Cardiac septum (tissue), 1 donor: ENCODE measurements at regions not wholly inside any gene's neighbourhood (a gene's known extent, or its start where the extent isn't known, plus 50 kb on each side); places are given as distances from the start of the nearest gene placed in this dataset.
"Not testable (repeated sequence)": the region's sequence is repeated elsewhere in the genome, so short reads cannot be mapped to it uniquely, and the experiment has no call there.

Experiments used
- DNase-seq: peaks from one replicate; pipeline ENCODE4 v3.0.0-alpha.2; 2020; ENCODE audit warnings: low spot score
- intact Hi-C: fragments of 100-400 bp; cut with DNase I; formaldehyde crosslinking; loops from one replicate; pipeline ENCODE4 v1.14.0; 2022
- donor health status: DM: no; HTN: no; CAD: no.

DNA sequence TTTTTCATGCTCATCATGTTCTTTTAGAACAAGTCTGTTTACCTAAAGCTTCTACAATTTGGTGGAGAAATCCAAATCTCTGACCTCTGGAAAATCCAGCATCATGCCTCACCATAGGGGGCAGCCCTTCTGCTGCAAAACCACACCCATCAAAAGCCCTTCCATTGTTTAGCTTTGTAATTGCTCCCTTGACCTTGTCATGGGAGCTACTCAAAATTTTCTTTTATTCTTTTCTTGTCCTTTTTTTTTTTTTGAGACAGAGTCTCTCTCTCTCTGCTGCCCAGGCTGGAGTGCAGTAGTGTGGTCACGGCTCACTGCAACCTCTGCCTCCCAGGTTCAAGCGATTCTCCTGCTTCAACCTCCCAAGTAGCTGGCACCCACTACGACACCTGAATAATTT, 234.4 kb downstream of the NEBL start:
- DNase-seq: no peak
- intact Hi-C loops: no loop called here

DNA sequence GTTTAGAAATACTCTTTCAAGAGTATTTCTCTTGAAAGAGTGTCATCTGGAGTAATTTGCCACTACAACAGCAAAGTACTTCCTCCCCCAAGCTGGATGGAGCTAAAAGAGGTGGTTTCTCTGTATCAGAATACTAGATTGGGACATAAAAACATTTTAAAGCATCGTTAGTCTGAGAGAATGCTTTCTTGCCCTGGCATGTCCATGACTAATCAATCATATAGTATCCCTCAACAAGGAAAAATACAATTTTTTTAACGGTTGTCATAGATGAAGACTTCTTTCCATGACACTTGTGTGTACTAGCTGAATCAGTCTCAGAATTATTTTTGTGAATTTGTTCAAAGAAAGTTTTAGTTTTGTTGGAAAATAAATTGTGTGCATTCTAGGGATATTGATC, 237.9 kb downstream of the NEBL start:
- DNase-seq: no peak
- intact Hi-C loops: no loop called here

DNA sequence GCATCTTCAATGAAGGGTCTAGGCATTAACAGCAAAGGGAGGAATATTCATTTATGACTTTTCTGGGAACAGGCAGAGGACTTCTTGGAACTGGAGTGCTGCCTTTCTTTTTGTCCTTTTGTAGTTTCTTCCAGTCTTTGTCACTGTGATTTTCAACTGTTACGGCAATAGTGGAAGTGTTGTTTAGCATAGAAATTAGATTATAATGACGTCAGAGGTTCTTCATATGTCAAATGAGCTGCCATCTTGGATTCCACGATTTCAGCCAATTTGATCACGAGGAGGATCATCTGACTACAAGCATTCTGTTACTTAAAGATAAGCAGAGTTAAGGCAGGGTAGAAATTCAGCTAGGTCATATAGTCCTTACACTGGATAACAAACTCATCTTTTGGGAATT, 239.0 kb downstream of the NEBL start:
- intact Hi-C loops: no loop called here
- DNase-seq: no peak

DNA sequence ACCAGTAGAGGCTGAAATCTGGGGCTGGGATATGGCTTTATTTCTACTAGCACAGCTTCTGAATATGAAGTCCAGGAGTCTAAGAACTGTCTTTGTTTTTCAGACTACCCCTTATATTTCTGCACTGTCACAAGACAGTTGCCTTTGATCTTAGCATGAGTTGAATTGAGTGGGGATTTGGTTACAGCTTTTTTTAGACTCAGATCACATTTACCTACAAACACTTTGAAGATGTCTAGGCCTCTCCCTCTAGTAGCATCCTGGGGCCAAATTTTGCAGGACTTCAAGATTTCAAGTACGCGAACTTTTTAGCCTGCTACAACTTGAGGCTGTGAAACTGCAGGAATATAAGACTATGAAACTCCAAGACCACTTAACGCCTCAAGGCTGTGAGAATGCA, 240.2 kb downstream of the NEBL start:
- intact Hi-C loops: no loop called here
- DNase-seq: no peak

DNA sequence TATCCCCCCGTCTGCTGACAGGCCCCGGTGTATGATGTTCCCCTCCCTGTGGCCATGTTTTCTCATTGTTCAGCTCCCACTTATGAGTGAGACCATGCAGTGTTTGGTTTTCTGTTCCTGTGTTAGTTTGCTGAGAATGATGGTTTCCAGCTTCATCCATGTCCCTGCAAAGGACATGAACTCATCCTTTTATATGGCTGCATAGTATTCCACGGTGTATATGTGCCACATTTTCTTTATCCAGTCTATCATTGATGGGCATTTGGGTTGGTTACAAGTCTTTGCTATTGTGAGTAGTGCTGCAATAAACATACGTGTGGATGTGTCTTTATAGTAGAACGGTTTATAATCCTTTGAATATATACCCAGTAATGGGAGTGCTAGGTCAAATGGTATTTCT, 244.7 kb downstream of the NEBL start:
- intact Hi-C loops, DNase-seq: not testable (repeated sequence)

DNA sequence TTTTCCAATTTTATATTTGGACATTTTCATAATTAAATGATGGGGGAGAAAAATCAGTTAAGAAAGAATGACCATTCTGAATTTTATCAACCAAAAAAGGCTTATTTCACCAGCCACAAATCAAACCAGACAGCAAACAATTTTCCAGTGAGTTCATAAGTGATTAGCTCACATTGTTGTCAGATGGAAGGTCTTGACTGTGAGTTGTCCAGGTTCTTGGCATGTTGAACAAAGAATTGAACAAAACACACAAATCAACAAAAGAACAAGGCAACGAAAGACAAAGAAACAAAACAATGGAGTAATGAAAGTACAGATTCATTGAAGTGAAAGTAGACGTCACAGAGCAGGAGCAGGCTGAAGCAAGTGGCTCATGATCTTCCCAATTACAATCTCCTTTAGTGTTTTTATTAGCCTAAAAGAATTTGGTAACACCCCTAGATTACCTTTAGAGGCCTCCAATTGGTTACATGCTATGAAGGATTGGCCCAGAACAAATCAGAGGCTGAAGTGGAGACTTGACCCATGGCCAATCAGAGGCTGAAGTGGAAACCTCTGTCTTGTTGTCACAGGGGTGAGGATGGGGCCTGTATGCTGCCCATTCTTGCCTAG, 248.7 kb downstream of the NEBL start:
- intact Hi-C loops: no loop called here
- no peak for DNase-seq

DNA sequence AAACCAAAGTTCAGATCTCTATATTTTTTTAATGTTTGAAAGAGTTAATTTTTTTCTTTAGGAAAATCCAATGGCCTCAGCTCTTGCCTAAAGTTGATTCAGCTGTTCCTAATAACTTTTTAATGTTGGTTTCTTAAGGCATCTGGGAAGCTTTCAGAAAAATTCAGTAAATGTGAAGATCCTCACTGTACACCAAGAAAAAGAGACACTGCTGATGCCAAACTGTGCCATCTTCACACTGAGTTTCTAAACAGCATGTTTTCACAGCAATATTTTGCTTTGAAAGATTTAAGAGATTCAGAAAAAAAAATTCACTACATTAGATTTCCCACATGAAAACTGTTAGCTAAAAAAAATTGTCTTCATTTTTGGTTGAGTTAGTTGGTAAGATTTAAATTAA, 249.4 kb downstream of the NEBL start:
- intact Hi-C loops: no loop called here
- DNase-seq: no peak

DNA sequence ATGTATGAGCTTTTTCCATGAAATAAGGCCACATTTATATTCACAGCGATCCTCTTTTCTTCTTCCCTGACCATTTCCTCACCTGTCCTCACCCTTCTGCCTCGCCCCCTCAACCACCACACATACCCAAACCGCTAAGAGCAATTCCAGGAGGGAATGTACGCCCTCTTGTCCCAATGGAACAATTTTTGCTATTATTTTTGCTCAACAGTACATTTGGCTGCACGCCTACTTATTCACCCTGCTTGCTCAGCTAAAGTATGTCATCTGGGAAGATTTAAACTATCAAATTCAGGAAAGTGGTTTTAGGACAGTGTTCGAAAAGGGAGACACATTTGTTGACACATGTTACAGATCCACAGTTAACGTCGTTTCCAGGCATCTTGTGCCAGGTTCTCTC, 252.7 kb downstream of the NEBL start:
- intact Hi-C loops: no loop called here
- DNase-seq: no peak

DNA sequence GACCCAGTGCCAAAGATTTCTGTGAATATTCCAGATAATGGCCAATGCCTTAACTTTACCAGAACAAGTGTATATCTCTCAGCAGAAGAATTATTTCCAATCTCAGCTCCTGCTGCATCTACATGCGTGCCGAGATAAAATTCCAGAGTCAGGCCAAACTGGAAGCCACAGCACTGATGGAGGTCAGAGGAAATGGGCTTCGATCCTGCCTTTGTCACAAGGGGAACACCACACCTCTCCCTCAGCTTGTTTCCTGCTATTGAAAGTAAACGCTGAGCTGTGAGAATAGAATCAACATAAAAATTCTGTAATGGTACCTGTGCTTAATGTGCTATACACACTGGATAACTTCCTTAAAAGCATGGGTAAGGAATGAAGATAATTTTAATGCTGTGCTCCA, 255.5 kb downstream of the NEBL start:
- intact Hi-C loops: no loop called here

DNA sequence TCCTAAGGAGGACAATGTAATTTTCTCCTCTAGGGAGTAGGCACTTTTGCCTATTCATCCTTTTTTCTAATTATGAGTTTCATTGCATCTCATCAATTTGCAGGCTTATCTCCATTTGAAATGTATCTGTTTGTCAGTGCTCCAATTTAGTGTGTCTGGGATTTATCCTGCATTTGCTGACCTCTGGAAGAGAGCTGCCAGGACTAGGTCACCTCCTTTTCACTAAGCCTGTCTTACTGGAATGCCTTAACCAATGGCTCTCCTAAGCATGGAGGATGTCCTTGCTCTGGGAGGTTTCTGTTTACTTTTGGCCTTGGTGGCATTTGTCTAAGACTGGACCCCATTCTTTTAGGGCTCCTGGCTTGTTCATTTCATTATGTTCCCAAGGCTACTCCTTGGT, 261.5 kb downstream of the NEBL start:
- no peak for DNase-seq
- intact Hi-C loops: no loop called here

More for the DNA sequence above, 255.5 kb downstream of the NEBL start:
- no peak for DNase-seq

DNA sequence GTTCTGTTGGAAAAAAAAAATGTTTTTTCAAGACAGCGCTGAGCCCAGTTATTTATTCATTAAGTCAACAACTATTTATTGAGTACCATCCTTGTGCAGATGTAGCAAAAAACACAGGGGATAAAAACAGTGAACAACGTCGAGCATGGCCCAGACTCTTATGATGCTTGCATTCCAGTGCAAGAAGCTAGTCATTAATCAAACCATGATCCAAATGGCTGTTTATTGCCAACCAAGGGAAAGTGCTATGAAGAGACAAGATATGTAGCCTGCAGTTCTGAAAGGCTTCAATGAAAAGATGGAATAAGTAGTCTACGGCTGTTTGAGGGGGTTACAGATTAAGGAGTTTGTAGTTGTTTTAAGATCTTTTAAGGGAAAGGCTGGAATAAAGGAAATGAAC, 262.3 kb downstream of the NEBL start:
- no peak for DNase-seq
- intact Hi-C loops: no loop called here

DNA sequence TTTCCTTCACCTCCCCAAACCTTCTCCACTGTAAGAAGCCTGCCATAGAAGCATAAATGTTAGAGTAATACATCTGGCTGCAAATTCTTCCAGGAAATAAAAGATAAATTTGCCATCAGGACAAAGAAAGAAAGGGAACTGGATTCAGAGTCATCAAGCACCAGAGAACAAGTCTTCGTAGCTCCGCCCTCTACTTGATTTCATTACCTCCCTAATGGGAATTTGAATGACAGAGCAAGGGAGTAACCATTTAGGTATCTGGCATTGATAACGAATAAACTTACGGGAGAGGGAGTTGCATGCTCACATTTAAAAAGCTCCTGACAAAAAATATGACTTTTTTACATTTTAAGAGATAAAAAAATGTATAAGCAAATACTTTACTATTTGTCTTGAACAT, 263.4 kb downstream of the NEBL start:
- no peak for DNase-seq
- intact Hi-C loops: no loop called here

DNA sequence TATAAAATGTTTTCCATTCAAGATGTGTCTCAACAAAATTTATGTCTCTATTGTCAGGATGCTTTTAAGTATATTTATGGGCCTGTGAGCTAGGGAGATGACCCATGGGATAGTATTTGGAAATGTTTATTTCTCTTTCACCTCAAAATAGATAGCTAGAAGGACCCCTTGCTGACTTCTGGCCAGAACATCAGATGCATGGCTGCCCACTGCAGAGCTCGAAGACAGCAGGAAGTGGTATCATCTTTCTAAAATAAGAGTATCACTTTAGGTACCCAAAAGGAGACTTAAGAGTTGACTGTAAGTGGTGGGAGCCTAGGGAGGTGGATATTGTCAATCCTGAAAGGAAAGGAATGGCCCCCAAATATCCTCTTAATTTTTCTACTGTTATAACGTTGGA, 264.4 kb downstream of the NEBL start:
- no peak for DNase-seq
- intact Hi-C loops: no loop called here

DNA sequence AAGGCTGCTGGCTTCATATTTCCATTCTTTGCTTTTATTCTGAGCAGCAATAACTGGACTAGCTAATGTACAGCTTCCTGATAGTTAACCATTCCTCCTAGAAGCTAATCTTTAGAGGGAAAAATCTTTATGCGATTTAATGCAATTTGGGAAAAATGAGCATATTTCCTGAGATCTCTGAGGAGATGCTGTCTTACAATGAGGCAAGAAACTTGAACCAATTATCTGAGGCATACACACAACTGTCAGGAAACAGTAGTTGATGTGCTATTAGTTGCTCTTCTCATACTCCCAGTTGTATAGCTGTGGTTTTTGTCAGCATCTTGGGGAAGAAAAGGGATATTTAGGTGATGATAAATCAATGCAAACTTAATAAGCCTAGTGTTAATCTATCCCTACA, 265.9 kb downstream of the NEBL start:
- intact Hi-C loops: no loop called here
- no peak for DNase-seq

DNA sequence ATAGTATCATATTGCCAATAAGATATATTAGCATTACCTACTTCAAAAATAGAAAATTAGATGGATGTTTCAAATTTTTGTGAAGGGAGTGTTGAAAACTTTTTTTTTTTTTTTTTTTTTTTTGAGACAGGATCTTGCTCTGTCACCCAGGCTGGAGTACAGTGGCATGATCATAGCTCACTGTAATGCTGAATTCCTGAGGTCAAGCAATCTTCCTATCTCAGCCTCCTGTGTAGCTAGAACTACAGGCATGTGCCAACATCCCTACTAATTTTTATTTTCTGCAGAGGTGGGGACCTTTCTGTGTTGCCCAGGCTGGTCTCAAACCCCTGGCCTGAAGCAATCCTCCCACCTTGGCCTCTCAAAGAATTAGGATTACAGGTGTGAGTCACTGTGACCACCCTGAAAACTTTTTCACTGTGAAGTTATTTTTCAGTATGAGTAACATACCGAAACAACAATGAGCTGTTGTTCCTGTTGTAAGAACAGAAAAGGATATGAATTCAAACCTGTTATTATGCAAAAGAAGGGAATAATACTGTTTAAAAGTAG, 266.9 kb downstream of the NEBL start:
- no peak for DNase-seq
- intact Hi-C loops: no loop called here

DNA sequence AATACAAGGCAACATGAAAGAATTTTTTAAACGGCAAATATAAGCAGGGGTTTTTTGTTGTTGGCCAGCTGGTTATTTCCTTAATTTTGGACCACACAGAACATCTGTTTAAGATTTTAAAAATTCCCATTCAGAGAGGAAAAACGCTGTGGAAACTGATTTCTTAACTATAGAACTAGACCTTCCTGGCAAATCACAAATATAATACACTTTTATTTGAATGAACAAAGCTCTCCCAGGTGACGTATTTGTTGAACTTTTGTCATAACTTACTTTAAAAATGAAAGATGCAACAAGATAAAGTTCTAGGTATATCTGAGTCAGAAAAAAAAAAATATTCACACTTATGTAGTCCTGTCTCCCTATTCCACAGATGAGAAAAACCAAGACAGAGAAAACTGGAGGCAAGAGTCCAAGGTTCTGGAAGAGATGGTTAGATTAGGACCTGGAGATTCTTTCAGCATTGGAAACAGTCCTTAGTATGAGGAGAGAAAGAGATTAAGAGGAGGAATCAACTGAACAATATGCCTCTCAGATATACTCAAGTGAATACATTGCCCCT, 269.1 kb downstream of the NEBL start:
- intact Hi-C loops: loop anchor here (5.0 kb wide), 1 partner anchor 44 kb away; no protein-coding TSS in a partner anchor
- DNase-seq: no peak

DNA sequence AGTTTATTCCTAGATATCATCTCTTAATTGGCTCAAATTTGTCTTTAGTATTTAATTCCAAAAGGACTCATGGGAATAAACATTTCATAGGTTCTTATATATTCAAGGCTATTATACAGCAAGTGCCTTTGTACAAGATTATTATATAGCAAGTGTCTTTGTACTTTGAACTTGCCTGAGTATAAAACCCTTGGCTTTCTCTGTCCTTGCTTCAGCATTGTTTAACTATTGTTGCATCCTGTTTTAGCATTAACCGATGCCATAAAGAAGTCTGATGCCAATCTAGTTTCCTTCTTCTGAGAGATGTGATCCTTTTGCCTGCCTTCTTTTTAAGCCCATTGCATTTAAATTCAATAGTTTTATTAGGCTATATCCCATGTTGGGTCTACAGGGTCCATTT, 270.0 kb downstream of the NEBL start:
- intact Hi-C loops: loop anchor here (5.0 kb wide), 1 partner anchor 45 kb away; no protein-coding TSS in a partner anchor
- no peak for DNase-seq

DNA sequence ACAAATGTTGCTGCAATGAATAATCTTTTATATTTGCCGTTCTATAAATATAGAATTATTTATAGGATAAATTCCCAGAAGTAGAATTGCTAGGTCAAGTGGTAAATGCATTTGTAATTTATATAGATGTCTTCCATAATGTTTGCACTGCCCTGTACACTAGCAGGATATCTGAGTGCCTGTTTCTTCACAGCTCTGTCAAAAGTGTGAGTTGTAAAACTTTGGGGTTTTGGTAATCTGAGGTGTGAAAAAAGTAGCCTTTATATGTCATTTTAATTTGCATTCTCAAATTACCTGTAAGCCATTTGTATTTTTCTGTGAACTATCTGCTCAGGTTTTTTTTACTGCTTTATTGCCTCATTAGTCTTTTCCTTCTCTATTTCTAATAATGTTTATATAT, 271.2 kb downstream of the NEBL start:
- intact Hi-C loops: loop anchor here (5.0 kb wide), 1 partner anchor 46 kb away; no protein-coding TSS in a partner anchor

DNA sequence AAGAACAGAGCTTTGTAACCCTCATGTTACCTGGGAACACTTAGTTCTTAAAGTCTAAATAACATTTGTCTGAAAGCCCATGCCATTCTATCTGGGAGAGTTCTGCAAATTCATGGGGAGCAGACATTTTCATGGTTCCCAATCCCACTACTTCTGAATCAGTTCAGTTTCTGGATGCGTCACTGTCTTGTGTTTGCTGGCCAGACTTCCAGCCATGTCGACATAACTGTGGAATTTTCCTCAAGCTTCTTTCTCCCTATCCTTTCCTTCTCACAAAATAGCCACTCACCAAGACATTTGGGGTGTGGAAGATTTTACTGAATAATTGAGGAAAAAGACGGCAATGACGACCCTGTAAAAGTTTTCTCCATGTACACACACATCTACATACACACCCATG, 272.5 kb downstream of the NEBL start:
- no peak for DNase-seq
- intact Hi-C loops: loop anchor here (5.0 kb wide), 1 partner anchor 48 kb away; no protein-coding TSS in a partner anchor

More for the DNA sequence above, 271.2 kb downstream of the NEBL start:
- no peak for DNase-seq

DNA sequence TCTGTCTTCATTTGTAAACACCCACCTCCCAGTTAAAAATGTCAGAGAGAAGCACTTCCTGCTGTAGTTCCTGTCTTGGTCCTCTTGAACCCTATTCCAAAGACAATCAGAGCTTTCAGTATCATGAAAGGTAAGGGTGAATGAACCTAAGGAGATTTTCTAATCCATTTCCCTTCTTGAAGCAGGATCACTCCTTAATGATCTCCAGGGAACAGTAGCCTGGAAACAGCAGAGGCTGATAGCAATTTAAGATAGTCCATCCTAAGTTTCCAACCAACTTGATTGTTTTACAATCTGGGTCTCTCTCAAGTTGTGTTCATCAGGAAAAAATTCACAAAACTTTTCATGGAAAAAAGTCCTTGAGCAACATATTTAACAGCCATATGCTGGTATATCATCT, 273.6 kb downstream of the NEBL start:
- DNase-seq: no peak
- intact Hi-C loops: no loop called here

DNA sequence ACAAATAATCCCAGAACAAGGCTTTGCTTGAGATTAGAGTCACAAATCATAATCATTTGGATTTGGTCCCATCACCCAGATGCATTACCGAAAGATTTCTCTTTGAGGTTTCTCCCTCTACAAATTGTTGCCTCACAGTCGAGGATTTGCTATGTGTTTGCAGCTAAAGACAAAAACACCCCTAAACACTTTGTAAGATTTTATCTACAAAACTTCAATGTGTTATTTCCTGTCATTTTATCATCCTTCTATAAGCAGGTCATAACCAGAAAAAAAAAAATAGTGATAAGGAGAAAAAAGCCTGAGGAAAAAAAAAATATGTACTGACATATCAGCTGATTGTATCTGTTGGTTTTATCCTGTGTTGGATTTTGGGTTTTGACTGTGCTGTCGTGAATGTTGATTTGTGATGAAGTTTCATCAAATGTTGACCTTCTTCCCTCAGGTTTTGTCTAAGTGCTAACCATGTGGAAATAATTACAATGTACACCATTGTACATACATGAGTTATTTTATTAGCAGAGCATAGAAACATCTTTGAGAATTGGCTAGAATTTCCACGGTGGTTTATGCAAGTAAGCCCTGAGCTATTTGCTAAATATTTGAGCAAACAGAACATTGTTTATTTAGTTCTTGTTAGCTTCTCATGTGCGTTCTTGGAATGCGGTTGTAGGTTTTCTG, 274.4 kb downstream of the NEBL start:
- no peak for DNase-seq
- intact Hi-C loops: no loop called here
